Activated CD8-positive, alpha-beta T cell treated with anti-CD3 and anti-CD28 coated beads for 36 hours (primary cell): ENCODE measurements at regions not wholly inside any gene's neighbourhood (a gene's known extent, or its start where the extent isn't known, plus 50 kb on each side); places are given as distances from the start of the nearest gene placed in this dataset.

ENCODE experiments used
- ATAC-seq: fragments of 200-7000 bp; cut with Tn5 transposase; one replicate; pipeline ENCODE4 v1.10.0; 2021; ENCODE audit warnings: mild to moderate bottlenecking, moderate library complexity
- CTCF ChIA-PET: fragments of 350-600 bp; sonication (Branson Sonifier 250); formaldehyde crosslinking; loops from one replicate; lab custom pipeline; 2021; ENCODE audit warnings: antibody characterized with exemption; lab: Charles Lee
- POLR2A ChIA-PET: fragments of 350-600 bp; sonication (Branson Sonifier 250); formaldehyde crosslinking; loops from one replicate; lab custom pipeline; 2021; ENCODE audit warnings: antibody characterized with exemption; lab: Charles Lee
- DNase-seq: peaks from one replicate; pipeline ENCODE4 v3.0.0-alpha.2; 2020
- H3K27ac Mint-ChIP-seq: one replicate; pipeline ENCODE4 v1.8.0; 2021; ENCODE audit warnings: mild to moderate bottlenecking, mixed read lengths
- H3K27me3 Mint-ChIP-seq: one replicate; pipeline ENCODE4 v1.8.0; 2021; ENCODE audit warnings: mixed read lengths
- H3K36me3 Mint-ChIP-seq: one replicate; pipeline ENCODE4 v1.8.0; 2021; ENCODE audit warnings: low read depth, mixed read lengths
- H3K4me1 Mint-ChIP-seq: one replicate; pipeline ENCODE4 v1.8.0; 2021; ENCODE audit warnings: low read depth, mixed read lengths
- H3K4me3 Mint-ChIP-seq: one replicate; pipeline ENCODE4 v1.8.0; 2021; ENCODE audit warnings: mild to moderate bottlenecking, moderate library complexity, mixed read lengths
- H3K9me3 Mint-ChIP-seq: one replicate; pipeline ENCODE4 v1.8.0; 2021; ENCODE audit warnings: mixed read lengths
- CTCF ChIP-seq: fragments of 200-600 bp; IDR thresholded peaks from one replicate; pipeline ENCODE4 v1.8.0; 2022; ENCODE audit warnings: antibody characterized with exemption, mild to moderate bottlenecking
- intact Hi-C: fragments of 100-400 bp; cut with micrococcal nuclease; formaldehyde crosslinking; loops from one replicate; pipeline ENCODE4 v1.10.0; 2022

DNA sequence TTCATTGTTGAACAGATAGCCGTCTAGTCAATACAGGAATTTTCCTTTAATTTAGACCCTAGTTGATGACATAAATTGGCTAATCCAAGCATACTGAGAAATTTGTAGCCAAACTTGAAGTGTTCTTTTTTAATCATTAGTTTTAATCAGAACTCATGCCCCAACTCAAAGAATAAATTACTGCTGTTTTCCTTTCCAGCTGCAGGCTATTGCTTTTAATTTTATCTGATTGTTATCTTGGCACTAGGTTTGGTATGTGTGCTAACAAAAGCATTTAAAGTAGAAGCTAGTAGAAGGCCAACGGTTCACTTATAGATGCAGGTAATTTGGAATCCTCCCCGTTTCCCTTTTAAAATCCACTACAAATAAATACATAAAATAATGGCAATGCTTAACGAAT is 188.5 kb downstream of the CD109 start:
- POLR2A ChIA-PET, result no interaction called here
- no peaks in the 10 kb centered on the region for H3K36me3 Mint-ChIP-seq
- H3K4me1 Mint-ChIP-seq, result peaks cover 9% of the 10 kb centered on the region
- H3K9me3 Mint-ChIP-seq, result no peaks in the 10 kb centered on the region
- CTCF ChIA-PET, result no interaction called here
- intact Hi-C loops, result no loop called here
- H3K27ac Mint-ChIP-seq, result no peak overlapping the region
- ATAC-seq (no peak), DNase-seq (no peak)
- no peaks in the 10 kb centered on the region for H3K27me3 Mint-ChIP-seq
- no peak for TF ChIP-seq CTCF
- no peak overlapping the region for H3K4me3 Mint-ChIP-seq

DNA sequence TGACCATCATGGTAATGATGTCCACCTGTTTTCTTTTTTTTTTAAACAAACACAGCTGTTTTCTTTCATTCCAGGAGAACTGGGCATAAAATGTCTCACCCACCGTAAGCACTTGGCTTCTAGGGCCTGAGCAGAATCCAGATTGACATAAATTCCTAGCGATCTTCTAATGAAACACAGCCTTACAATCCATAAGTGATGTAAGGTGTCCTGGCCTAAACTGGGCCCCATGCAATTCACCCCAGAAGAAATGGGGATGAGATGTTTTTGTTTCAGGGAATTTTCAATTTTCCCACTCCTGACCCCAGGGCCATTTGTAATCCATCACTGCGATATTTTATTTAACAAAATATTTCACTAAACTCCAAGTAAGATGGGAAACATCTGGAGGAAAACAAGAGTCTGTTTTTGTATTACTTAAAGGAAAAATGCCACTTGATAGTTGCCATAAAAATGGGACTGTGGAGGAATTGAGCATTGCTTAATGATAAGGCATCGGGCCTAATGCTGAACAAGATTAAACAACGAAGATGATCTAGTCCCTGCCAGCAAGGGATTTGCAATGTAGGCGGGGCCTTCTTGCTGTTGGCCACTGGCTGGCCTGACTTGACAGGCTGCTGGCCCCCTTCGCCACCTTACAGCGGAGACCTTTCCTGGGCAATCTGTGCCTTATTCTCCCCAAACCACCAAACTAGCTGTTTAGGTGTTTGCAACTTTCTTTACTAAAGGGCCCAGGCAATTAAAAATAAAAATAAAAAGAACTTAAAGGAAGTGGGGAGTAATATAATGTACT is 183.7 kb downstream of the CD109 start:
- no peak for DNase-seq
- Mint-ChIP-seq H3K36me3 (no peaks in the 10 kb centered on the region), H3K4me3 (no peak overlapping the region), H3K27ac (no peak overlapping the region), H3K9me3 (no peaks in the 10 kb centered on the region), H3K27me3 (no peaks in the 10 kb centered on the region), H3K4me1 (no peaks in the 10 kb centered on the region)
- no peak for TF ChIP-seq CTCF
- no peak for ATAC-seq
- intact Hi-C loops, result no loop called here
- CTCF ChIA-PET, result no interaction called here
- POLR2A ChIA-PET, result no interaction called here

GRCh38 chr6:73878403-73878802 is 182.4 kb downstream of the CD109 start:
- intact Hi-C loops, result no loop called here
- Mint-ChIP-seq H3K27me3 (no peaks in the 10 kb centered on the region), H3K4me1 (no peaks in the 10 kb centered on the region), H3K4me3 (no peak overlapping the region), H3K36me3 (no peaks in the 10 kb centered on the region), H3K9me3 (no peaks in the 10 kb centered on the region), H3K27ac (no peak overlapping the region)
- ATAC-seq (no peak), DNase-seq (no peak)
- ChIA-PET CTCF (no interaction called here), POLR2A (no interaction called here)
- no peak for TF ChIP-seq CTCF
